GM18868 (cell line): ENCODE measurements at regions not wholly inside any gene's neighbourhood (a gene's known extent, or its start where the extent isn't known, plus 50 kb on each side); places are given as distances from the start of the nearest gene placed in this dataset.

Source experiments
- ATAC-seq: cut with Tn5 transposase; IDR thresholded peaks from one replicate; pipeline ENCODE4 v1.9.1; 2021; ENCODE audit warnings: mild to moderate bottlenecking, moderate library complexity; ENCODE audit not compliant: unreplicated experiment

DNA sequence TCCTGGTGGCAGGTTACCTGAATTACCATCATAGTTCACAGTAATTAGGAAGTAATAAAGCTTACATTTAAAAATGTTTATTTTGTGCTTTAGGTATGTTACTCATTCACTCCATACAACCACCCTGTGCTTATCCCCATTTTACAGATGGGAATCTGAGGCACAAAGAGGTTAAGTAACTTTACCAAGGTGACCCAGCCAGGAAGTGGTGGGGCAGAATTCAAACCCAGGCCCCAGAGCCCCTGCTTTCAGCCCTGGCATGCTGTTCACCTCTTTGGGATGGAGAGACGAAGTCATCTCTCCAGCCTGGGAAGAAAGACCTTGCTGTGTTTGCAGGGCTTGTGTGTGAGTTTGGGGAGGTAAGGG is 285.6 kb upstream of the TPM1 start:
- no peak for ATAC-seq

DNA sequence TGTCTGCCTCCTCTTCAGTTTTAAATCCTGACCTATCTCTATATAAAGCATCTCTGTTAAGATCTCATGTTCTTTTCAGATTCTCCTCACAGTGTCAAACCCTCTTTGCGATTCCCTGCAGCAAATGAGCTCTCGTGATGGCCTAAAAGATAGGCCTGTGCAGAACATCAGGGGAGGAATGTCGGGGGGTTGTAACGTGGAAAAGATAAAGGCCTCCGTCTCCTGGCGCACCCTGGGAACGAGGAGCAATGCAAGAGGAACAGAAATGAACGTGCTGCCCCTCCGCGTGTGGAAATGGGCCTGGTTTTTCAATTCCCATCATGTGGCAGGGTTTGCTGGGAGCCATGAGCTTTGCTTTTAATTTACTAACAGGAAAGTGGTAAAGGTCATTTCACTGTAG is 285.0 kb upstream of the TPM1 start:
- ATAC-seq = no peak

DNA sequence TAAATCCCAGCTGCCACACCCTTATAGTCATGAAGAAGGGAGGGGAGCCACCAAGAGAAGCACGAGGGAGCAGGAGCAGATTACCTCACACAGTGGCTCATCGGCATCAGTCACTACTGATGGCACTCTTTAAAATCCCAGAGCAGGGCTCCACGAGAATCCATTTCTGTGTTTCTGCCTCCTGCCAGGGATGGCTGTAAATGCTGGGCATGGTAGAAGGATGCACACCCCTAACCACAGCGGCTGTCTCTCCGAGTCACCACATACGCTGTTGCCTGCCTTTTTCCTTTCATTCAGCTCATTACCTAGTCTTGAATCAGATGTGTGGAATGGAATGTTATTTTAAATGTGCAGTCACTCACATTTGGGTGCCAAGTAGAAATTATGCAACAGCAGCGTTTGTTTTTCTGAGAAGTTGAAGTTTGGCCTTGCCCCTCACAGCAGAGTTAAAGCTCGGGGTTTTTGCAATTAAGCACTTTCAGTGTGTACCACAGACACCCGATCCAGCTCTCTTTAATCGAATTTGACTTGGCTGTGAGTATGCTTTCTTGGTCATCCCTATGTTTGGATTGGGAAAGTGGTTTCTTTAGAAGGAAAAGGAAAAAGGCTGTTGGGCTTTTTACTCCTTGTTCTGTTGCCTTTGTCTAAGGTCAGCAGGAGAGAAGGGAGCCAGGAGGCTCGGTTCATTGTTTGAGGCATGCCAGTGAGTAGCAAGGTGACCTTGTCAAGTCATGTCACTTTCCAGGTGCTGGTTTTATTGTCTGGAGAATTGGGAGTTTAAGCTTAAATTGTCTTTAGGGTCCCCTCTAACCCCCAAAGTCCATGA is 284.2 kb upstream of the TPM1 start:
- ATAC-seq = no peak

DNA sequence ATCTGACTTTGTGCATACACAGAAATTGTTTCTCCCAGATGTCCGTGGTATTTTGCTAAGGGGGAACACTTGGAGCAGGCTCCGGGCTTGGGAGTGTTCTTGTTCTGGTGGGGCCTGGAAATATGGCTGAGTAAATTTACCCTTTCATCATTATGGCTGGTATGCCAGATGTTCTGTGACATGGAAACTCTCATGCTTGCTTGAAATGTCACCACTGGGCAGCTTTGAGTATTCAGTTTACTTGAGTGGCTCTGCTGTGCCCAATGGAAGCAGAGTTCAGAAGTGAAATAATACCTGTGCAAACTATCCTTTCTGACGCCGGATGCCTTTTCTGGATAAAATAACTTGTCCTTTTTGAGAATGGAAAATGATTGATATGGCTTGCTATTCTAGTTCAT is 283.6 kb upstream of the TPM1 start:
- no peak for ATAC-seq

DNA sequence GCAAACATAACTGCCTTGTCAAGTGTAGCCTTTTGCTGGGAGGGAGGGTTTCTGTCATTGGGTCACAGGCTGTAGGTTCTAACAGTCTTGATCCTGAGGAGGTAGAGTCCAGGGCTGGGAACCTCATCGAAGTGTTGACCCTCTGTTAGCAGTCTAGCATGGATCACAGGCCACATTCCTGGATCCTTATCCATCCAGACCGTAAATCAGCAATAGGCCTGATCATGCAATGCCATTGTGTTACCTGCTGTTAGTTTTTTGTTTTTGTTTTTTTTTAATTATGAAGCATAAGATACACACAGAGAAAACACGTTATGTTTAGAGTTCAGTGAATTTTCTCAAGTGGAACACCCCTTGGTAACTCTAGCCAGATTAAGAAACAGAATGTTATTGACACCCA is 282.0 kb upstream of the TPM1 start:
- no peak for ATAC-seq

DNA sequence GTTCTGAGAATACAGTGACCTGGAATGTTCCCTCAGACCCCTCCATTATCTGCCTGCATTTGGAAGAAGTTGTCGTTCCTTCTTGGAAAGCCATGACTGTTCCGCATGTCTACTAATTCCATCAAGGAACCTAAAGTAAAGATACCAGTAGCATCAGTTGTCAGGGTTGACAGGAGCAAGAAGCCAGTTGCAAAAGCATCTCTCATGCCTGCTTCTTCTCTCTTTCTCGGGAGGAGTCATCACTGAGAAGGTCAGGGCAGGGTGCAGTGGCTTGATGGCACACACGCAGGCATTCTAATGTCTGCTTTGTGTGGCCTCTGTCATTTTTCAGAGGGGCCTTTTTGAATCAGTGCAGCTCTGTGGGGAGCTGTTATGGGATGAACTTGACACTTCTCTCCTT is 276.6 kb upstream of the TPM1 start:
- ATAC-seq = no peak

DNA sequence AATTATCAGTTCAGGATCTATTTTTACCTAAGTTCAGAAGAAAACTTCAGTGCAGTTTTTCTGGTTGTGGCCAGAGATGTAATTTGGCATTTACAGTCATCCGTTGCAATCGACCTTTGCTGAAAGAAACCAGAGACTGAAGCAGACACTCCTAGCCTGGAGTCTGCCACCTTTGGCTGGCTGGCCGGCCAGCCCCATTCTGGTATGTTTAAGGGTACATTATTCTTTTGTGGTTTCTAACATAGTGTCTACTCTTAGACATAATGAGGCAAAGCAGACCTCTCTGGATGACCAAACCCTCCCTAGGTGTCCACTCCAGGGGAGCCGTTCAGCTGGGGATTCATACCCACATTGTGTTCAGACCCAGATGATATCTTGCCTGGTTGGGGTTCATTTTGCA is 275.9 kb upstream of the TPM1 start:
- ATAC-seq = no peak

DNA sequence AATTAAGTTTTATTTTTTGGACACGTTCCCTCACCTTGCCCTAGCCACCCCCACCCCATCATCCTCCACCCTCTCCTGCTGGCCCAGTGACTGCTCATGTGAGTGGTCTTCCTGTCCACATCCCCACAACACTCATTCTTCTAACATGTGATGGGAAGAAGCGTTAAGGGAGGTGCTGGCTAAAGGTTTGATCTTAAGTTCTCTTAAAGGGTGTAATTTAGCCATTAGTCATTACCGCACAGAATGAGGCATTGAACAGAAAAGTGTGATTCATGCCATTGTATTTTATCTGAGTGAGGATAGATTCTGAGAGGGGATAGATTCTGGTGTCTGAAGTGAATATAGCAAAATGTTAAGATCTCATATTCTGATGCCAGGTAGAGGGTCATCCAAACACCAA is 272.9 kb upstream of the TPM1 start:
- ATAC-seq = no peak

DNA sequence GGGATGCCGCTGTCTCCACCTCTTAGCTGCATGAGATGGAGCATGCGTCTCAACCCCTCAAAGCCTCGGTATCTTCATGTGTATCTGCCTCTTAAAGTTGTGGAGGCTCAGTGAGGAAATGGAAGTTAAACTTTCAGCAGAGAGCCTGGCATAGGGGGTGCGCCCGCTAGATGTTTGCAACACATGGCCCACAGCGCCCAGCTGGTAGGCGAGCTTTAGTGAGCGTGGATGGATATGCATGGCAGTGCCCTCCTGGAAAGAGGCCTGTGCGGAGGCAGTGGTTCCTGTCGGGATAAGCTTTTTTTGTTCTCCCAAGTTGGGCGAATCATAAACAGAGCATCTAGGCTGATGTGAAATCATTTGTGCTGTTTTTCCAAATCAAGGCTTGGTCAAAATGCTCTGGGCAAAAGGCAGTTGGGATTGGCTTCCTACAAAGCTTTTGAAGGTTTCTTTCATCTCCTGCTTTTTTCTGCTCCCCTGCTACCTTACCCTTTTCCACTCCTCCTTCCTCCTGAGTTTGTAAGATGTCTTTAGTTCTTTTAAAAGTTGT is 272.4 kb upstream of the TPM1 start:
- no peak for ATAC-seq

DNA sequence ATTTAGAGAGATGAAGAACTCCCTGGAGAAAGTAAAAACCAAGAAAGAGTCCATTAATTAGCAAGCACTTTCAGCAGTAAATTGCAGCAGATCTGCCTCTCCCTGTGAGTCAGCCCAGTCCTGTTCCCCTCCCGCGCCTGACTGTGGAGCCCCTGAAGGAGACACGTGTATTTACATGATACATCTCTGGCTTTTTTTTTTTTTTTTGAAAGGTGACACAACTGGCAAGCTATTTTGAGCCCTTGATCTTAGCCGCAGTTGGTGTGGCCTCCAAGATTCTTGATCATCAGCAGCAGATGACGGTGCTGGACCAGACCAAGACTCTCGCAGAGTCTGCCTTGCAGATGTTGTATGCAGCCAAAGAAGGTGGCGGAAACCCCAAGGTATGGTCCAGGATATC is 271.8 kb upstream of the TPM1 start:
- no peak for ATAC-seq

DNA sequence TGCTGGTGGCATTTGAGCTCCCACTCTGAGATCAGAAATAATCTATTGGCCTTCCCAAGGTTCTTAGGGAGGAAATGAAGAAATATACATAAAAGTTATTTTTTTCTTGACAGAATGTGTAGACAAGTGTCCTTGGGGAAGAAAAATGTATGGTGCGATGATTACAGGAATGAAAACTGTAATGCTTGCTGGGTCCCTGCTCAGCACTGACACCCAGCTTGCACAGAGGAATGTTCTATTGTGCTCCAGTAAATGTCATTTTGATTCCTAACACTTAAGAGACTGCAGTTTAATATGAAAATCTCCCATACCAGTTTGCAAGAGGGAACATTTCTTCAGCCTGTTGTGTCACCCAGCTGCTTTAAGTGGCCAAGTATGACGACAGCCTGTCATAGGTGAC is 271.3 kb upstream of the TPM1 start:
- ATAC-seq = no peak

DNA sequence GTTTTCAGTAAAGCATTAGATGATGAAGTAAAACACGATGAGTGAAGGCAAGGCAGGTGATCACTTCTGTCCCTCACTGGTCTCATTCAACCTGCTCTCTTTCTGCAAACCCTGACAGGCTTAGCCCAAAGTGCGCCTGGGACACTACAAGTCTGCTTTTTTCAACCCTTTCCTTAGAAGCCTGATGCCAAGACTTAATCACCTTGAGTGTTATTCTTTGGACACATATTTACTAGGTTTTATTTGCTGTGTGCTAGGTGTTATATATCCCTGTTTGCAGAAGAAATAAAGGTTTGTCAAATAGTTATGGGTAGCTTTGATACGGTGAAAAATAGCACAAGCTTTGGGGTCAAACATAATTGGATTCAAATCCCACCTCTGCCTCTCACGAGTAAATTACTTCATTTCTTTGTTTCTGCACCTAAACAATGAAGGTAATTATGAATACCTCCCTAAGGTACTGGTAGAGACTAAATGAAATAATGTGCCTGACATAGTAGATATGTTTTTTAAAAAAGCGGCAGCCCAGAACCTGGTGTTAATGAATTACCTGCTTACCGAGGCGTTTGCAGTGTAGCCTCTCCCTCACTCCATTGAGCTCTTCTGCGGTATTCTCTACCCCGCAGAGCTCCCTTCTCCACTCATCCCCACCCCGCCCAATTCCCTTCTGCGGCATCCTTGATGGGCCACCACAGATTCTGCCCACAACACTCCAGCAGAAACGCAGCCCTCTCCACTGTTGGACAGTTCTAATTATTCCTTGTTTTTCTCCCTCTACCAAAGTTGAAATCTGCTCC is 269.0 kb upstream of the TPM1 start:
- ATAC-seq = no peak

DNA sequence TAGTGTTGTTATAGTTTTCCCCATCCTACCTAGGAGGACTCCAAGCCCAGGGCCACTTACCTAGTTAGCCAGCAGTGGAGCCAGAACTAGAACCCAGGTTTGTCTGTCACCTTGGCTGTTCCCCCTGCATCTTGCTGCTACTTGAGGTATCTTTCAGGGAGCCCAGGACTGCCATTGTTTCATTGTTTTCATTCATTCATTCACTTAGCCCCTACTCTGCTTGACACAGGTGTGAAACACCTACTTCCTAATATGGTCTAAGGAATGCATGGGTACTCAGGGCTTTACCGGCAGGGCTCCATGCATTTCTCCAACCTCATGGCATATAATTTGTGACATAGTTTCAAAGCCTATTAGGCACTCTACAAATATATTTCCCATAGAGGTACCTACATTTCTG is 266.6 kb upstream of the TPM1 start:
- ATAC-seq = no peak

DNA sequence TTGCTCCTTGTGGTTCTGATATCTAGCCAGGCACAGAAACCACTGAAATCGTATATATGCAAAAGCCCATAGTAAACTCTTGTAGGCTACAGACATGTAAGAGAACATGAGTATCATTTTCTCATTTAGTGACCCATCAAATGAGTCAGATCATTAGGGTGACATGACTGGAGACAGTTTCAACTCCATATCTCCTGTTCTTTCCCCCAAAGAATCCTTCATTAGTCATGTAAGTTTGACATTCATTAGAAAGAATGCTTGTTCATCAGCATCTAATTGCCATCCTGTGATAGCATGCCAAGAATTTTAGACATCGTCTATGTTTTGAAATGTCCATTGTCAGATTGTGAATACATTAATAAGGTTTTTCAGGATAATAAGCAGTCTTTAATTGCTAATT is 264.9 kb upstream of the TPM1 start:
- no peak for ATAC-seq

DNA sequence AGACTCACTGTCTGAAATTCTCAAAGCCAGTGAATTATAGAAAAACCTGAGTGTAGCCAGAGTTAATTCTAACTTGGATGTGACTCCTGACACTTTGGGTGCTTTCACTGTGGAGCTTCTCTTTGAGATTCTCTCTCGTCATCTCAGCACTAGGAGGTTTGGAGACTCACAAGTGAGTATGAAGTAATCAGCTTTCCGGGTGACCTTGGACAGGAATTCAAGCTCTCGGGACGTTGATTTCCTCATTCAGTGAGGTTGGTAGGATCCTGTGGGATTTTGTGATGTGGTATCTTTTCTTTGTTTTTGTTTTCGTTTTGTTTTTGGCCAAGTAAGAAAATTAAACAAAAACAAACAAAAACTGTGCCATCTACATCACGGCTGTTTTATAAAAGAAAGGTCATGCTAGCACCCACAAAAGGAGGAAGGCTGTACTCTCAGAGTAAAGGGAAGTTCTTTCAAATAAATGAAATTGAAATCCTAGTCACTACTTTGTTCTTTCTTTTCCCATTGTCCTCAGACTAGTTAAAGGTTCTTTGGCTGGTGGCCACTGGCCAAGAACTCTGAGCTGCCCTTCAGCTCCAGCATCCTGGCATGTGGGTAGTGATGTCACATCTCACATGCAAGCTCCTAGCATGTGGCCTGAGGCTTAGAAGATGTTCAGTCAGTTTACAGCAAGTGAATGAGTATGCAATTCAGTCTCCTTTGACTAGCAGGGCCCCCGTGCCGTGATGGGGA is 263.3 kb upstream of the TPM1 start:
- ATAC-seq = no peak

DNA sequence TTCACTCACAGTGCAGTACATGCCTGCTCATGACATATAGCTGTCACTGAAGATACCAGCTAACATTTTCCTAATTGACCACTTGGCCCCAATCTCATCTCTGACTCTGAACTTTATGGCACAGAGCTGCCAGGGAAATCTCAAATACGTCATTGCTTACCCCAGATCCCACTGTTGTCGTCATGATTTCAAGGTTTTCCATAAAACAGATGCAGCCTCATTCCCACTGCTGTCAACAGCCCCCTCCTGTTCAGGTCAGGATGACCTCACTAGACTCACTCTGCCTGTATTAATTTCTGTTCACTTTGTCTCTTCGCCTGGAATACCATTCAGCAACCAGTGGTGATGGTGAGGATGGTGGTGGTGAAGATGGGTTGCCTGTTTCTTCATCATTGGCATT is 262.6 kb upstream of the TPM1 start:
- ATAC-seq = no peak

DNA sequence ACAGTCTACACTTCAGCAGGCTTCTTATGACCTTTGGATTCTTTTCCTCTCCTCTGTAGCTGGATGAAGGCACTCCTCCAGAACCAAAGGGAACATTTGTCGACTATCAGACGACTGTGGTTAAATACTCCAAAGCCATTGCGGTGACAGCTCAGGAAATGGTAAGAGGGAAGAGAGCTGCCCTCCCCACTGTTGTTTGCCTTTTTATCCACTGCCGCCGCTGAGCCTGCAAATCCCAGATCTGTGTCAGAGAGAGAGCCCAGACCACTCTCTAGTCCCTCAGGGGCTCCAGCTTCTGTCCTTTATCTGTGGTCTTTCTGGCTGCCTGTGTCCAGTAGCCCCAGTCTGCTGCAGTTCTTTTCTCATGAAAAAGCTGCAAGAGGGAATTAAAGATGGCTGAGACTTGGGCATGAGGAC is 261.5 kb upstream of the TPM1 start:
- ATAC-seq = no peak

DNA sequence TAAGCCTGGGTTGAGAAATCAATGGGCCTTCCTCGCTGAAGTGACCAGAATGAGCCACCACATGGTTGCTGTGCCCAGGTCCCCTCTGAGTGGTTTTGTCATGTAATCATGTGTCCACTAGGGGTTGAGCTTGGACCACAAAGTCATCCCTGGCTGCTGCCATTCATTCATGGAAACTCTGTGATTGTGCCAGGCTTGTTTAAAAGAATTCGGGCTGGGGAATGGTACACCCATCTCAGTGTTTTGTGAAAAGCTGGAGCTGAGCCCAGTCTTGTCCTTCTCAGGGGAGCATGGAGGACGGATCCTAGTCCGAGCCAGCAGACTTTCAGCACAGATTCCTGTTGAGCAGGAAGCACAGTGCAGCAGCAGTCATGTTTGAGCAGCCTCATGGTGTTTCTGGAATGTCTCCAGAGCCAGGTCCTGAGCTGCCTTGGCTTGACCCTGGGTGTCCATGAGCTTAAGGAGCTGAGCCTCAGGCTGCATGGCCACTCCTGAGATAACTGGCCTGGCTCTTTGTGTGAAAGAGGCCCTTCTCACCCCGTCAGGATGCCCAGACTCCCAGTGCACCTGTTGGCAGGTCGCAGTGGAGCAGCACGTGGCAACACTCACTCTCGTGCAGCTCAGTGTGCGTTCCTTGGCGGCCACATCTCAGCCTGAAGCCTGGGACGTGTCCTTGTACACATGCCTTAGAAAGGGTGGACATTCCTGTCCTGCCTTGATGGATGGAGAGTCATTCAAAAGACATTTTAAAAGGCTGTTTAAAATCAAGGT is 260.3 kb upstream of the TPM1 start:
- no peak for ATAC-seq

DNA sequence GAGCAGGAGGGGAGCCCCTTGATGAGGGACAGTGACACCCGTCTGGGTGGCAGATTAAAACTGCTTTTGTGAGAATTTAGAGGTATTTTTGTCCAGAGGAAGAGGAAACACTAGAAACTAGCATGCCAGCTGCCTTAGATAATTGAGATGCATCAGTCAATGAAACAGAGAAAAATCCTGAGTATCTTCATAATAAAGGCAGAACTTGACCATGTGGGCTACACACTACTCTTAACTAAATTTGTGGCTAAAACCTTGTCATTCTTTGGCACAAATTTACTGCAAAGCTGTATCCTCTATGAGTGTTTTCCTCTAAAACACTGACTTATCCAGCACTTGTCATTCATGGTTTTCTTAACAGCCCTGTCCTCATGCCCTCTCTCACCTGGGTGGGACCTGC is 259.7 kb upstream of the TPM1 start:
- no peak for ATAC-seq

DNA sequence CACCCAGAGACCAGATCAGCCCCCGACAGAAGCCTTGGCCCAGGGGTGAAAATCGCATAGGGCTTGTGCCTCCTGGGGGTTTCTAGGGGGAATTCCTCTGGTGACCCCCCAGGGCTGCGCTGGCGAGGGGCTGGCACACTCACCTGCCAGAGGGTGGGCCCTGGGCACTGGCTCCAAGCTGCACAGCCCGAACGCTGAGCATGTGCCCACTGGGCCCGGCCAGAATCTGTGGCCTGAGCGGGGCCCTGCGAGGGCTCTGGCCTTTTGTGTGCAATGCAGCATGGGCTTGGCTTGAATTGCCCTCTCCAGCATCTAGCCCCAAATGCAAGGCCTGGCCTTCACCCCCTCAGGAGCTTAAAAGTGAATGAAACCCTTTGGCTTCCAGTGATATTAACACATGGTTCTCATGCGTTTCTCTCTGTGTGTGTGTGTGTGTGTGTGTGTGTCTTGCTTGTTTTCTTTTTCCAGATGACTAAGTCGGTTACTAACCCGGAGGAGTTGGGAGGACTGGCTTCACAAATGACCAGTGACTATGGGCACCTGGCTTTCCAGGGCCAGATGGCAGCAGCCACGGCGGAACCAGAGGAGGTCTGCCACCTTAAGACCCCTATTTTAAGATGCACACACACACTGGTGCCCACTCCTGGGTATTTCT is 259.1 kb upstream of the TPM1 start:
- no peak for ATAC-seq
